ENCODE measurements at regions not wholly inside any gene's neighbourhood (a gene's known extent, or its start where the extent isn't known, plus 50 kb on each side); places are given as distances from the start of the nearest gene placed in this dataset.
"Not testable (repeated sequence)": the region's sequence is repeated elsewhere in the genome, so short reads cannot be mapped to it uniquely, and the experiment has no call there.

- TF ChIP-seq CTCF (IDR thresholded peaks at IDR 0.05) (no peak), POLR2A (IDR thresholded peaks at IDR 0.05) (no peak)
- WGBS, 2 donors: 86 to 93% methylated on average over 2 of the region's 2 CpGs
- DNase-seq (ENCODE audit: low spot score in 2 of 2): no peak
- intact Hi-C loops (cut with DNase I; ENCODE audit: low total_unique reads): no loop called here
- H3K4me3 ChIP-seq (ENCODE audit: low read depth, poor library complexity, severe bottlenecking): no peak overlapping the region
Measured at GRCh38 chr1:87981386-87981785, 652.7 kb downstream of the LMO4 start.

GRCh38 chr1:87981810-87982209, 653.1 kb downstream of the LMO4 start:
- no peak overlapping the region for H3K4me3 ChIP-seq (ENCODE audit: low read depth, poor library complexity, severe bottlenecking)
- TF ChIP-seq CTCF (IDR thresholded peaks at IDR 0.05) (no peak), POLR2A (IDR thresholded peaks at IDR 0.05) (no peak)
- intact Hi-C loops (cut with DNase I; ENCODE audit: low total_unique reads): no loop called here
- WGBS, 2 donors: 92 to 93% methylated on average over 1 of the region's 1 CpG
- no peak for DNase-seq (ENCODE audit: low spot score in 2 of 2)

GRCh38 chr1:87983841-87984240, 655.2 kb downstream of the LMO4 start:
- intact Hi-C loops (cut with DNase I; ENCODE audit: low total_unique reads): no loop called here
- H3K4me3 ChIP-seq (ENCODE audit: low read depth, poor library complexity, severe bottlenecking): no peak overlapping the region
- DNase-seq (ENCODE audit: low spot score in 2 of 2): no peak
- TF ChIP-seq CTCF (IDR thresholded peaks at IDR 0.05): no peak
- TF ChIP-seq POLR2A (IDR thresholded peaks at IDR 0.05): no peak
- 96% methylated on average over 1 of the region's 1 CpG for WGBS, 2 donors

- no peak overlapping the region for H3K4me3 ChIP-seq (ENCODE audit: low read depth, poor library complexity, severe bottlenecking)
- DNase-seq (ENCODE audit: low spot score in 2 of 2): no peak
- WGBS, 2 donors: 62 to 69% methylated on average over 1 of the region's 1 CpG
- intact Hi-C loops (cut with DNase I; ENCODE audit: low total_unique reads): no loop called here
- TF ChIP-seq CTCF (IDR thresholded peaks at IDR 0.05): no peak
- TF ChIP-seq POLR2A (IDR thresholded peaks at IDR 0.05): no peak
Measured at GRCh38 chr1:87985071-87985470, 656.4 kb downstream of the LMO4 start.

- no peak for DNase-seq (ENCODE audit: low spot score in 2 of 2)
- 70 to 80% methylated on average over 6 of the region's 6 CpGs for WGBS, 2 donors
- intact Hi-C loops (cut with DNase I; ENCODE audit: low total_unique reads): no loop called here
- H3K4me3 ChIP-seq (ENCODE audit: low read depth, poor library complexity, severe bottlenecking): no peak overlapping the region
- TF ChIP-seq CTCF (IDR thresholded peaks at IDR 0.05) (no peak), POLR2A (IDR thresholded peaks at IDR 0.05) (no peak)
Measured at GRCh38 chr1:87986130-87986866, 657.6 kb downstream of the LMO4 start.

GRCh38 chr1:87989346-87989745, 660.7 kb downstream of the LMO4 start:
- DNase-seq (ENCODE audit: low spot score in 2 of 2): no peak
- intact Hi-C loops (cut with DNase I; ENCODE audit: low total_unique reads): no loop called here
- WGBS, 2 donors: 81 to 83% methylated on average over 2 of the region's 2 CpGs
- no peak for TF ChIP-seq CTCF (IDR thresholded peaks at IDR 0.05)
- TF ChIP-seq POLR2A (IDR thresholded peaks at IDR 0.05): no peak
- no peak overlapping the region for H3K4me3 ChIP-seq (ENCODE audit: low read depth, poor library complexity, severe bottlenecking)

GRCh38 chr1:87992536-87992935, 663.9 kb downstream of the LMO4 start:
- H3K4me3 ChIP-seq (ENCODE audit: low read depth, poor library complexity, severe bottlenecking); intact Hi-C loops (cut with DNase I; ENCODE audit: low total_unique reads); DNase-seq (ENCODE audit: low spot score in 2 of 2): not testable (repeated sequence)
- 84 to 88% methylated on average over 5 of the region's 5 CpGs for WGBS, 2 donors

Data from lower leg skin (tissue), 4 donors.